Central memory CD4-positive, alpha-beta T cell (primary cell): ENCODE measurements at regions not wholly inside any gene's neighbourhood (a gene's known extent, or its start where the extent isn't known, plus 50 kb on each side); places are given as distances from the start of the nearest gene placed in this dataset.

Experiments
- DNase-seq: peaks from one replicate; pipeline ENCODE4 v3.0.0; 2022

- DNase-seq: no peak
Measured at GRCh38 chr5:74953937-74954720, 87.9 kb upstream of the FAM169A start.

DNA sequence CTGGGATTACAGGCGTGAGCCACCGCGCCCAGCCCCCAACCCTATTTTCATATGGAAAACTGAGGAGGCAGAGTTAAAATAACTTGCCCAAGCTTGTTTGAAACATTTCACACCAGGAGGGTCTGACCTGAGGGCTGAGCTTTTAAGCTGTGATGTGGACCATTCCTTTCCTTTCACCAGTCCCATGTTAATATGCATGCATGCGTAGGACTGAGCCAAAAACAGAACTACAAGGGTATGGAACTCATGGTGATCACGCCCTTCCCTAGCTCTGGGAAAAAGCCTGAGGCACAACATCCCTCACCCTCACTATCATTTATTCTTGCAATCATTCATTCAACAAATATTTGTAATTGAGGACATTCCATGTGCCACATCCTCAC is 87.4 kb upstream of the FAM169A start:
- DNase-seq: no peak

DNA sequence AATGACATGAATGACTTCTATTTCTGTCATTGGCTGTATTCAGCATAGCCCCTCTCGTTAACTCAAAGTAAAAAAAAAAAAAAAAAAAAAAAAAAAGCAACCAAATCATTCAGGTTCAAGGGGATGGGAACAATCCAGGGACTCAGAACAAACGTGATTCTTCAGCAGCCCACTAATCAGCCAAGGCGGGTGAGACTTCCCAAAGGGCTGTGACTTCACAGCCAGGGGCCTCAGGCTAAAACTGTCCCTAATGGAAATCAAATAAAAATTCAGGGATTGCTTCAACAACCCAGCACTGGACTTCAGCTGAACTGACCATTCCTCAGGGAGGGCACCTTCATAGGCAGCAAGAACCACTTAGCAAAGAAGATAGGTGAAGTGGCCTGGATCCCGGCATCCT is 86.2 kb upstream of the FAM169A start:
- DNase-seq: no peak

DNA sequence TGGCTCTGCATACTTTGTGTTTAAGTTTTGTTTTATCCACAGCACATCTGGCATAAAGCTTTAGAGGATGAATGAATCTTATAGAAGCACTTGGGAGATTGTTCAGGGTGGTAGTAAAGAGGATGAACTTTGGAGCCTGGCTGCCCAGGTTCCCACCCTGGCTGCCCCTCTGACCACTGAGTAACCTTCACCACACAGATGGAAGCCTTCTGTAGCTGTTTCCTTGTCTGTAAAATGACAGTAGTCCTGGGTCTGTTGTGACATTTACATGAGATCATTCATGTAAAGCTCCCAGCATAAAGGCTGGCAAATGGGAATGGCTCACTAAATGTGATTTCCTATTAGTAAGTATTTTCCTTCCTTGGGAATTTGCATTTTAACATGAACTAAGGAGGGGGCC is 85.7 kb upstream of the FAM169A start:
- no peak for DNase-seq

- DNase-seq: no peak
Measured at GRCh38 chr5:74950836-74951515, 84.8 kb upstream of the FAM169A start.

GRCh38 chr5:74949976-74950375 is 83.8 kb upstream of the FAM169A start:
- no peak for DNase-seq

GRCh38 chr5:74948031-74948546 is 81.9 kb upstream of the FAM169A start:
- DNase-seq: no peak

- no peak for DNase-seq
Measured at GRCh38 chr5:74946471-74946870, 80.3 kb upstream of the FAM169A start.

DNA sequence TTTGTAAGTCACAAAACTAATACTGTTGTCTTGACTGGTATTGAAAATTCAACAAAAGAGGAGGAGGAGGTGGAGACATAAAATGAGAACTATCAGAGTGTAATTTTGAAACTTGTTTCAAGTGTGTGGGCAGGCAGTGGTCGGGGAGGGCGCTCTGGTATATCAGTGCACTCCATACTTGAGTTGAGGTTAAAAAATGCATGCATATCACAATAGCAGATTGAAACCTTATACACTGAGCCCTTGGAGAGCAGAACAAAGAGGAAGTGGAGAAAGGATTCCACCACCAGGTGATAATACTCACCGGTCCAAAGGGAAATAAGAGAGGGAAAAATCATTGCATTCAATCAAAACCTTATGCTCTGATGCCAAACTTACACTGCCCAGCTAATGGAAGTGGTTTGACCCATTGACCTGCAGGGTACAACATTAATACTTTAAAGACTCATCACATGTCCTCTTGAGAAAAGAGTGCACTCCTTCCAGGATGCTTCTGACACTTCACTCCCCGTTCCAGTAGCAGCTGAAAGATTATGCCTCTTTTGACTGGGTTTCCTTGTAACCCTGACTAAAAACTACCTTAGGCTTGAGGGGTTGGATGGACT is 79.5 kb upstream of the FAM169A start:
- no peak for DNase-seq

DNA sequence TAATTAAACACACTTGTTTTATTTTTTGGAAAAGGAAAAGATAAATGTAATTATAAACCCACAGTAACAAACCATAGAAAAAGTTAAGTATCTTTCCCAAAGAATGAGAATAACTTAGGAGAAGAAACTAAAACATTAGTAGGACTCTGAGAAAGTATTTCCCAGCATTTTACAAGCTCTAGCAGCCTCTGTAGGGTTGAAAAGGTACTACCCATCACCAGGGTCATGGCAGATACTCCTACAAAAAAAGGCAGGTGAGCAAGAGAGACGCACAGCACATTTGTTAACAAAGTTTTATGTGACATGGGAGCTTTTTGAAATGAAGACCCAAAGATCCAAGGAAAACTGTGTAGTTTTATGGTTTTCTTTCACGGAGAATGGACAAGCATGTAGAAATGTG is 77.7 kb upstream of the FAM169A start:
- DNase-seq: no peak

DNA sequence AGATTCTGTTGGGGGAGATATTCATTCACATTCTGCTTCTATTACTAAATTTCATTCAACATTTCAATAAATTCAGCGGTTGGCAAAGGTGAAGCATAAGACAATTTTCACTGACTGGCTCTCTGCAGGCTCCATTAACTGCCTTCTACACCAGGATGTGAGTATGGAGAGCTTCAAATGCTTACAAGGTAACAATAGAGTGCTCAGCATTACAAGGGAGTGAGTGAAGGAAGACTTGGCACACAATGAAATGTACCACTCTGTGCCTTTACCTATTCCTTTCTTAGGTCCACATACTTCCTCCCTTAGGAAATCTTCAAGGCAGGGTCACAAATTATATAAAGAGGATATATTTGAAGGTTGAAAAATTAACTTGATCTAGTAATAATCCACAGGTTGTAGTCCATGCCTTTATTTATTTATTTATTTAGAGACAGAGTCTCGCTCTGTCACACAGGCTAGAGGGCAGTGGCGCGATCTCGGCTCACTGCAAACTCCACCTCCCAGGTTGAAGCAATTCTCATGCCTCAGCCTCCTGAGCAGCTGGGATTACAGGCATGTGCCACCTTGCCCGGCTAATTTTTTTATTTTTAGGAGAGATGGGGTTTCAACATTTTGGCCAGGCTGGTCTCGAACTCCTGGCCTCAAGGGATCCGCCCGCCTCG is 76.6 kb upstream of the FAM169A start:
- DNase-seq: no peak

- DNase-seq: no peak
Measured at GRCh38 chr5:74940782-74941353, 74.7 kb upstream of the FAM169A start.

- no peak for DNase-seq
Measured at GRCh38 chr5:74938250-74938933, 72.2 kb upstream of the FAM169A start.

DNA sequence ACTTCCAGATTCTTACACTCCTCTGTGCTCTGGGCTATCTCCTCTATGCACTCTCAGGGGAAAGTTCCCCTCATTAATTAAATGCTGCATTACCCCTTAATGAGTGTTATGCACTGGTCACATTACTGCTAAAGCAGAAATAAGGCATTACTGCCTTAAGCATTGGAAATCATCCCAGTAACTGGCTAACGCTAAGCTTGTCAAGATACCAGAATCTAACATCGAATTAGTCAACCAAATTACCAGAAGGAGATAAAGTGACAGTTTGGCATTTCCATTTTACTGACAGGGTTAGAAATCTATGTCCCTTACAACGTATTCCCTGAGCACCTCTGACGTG is 69.5 kb upstream of the FAM169A start:
- no peak for DNase-seq

DNA sequence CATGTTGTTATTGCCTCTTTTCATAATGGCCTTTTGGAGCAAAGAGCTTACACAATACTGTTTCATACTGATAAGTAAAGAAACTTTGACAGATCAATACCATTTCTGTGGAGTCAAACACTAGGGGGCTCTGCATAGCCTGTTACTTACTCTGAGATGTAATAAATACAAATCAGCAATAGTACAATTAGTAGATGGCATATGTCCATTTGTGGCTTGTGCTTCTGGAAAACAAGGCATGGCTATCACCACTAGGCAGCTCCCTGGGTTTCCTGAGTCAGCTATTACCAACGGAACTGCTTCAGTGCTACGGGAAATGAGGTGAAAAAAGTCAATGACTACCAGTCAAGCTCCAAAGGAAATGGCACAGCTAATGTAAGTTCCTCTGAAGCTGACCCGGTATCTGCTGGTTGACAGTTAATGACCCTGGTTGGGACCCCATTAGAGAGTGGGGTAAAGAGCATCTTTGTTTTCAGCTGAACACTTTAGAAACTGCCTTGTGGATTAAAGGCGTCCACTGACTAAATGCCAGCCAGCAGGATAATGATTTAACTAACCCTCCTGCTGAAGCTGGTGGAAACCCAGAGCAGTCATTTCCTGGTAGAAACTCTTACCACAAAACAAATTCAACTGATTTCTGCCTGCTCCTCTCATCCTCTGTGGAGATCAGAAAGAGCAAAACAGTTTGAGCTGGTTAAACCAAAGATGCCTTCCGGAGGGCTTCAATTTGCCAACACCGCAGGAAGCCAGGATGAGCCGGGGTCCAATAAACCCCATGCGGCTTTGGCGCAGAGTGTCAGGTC is 69.0 kb upstream of the FAM169A start:
- peak; percentile 32 for DNase-seq

GRCh38 chr5:74927336-74927735 is 61.1 kb upstream of the FAM169A start:
- no peak for DNase-seq

GRCh38 chr5:74919487-74919886 is 53.3 kb upstream of the FAM169A start:
- DNase-seq: peak; percentile 10

GRCh38 chr5:74919041-74919440 is 52.9 kb upstream of the FAM169A start:
- DNase-seq: no peak

DNA sequence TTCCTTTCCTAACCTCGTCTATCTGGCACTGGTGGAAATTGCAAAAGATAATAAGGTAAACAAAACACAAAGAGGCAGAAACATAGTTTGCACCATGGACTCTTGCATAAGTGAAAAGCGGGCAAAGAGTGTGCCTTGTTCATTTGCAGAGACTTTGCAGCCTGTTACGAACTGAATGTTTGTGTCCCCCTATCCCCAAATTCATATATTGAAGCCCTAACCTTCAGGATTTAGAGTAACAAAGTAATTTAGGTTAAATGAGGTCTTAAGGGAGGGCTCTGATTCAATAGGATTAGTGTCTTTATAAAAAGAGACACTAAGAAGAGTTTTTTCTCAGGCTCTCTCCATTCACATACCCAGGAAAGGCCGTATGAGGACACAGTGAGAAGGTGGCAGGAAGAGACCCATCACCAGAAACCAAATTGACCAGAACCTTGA is 52.1 kb upstream of the FAM169A start:
- DNase-seq: no peak

DNA sequence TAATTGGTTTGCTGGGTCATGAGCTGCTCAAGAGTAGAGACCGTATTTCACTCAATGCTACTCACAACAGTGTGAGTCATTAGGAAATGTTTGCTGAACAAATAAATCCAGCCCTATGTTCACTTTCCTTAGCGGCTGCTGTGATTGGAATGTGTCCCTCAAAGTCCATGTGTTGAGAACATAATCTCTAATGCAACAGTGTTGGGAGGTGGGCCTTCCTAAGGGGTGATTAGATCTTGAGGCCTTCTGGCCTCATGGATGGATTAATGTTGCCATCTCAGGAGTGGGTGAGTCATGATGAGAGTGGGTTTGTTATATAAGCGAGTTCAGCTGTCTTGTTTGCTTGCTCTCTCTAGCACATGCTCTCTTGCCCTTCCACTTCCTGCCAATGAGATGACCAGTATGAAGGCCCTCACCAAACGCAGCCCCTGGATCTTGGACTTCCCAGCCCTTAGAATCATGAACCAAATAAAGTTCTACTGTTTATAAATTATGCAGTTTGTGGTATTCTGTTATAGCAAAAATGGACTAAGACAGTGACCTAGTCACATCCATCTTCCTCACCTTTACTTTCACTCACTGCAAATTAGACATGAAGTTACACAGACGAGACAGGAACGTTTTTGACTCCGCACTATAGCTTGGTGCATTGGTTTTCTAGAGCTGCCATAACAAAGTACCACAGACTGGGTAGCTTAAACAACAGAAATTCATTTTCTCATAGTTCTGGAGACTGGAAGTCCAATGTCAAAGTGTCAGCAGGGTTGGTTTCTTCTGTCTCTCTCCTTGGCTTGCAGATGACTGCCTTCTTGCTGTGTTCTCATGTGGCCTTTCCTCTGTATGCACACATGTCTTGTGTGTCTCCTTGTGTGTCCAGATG is 50.9 kb upstream of the FAM169A start:
- DNase-seq: no peak
